Glutamatergic neuron (in vitro differentiated cells): ENCODE measurements at regions not wholly inside any gene's neighbourhood (a gene's known extent, or its start where the extent isn't known, plus 50 kb on each side); places are given as distances from the start of the nearest gene placed in this dataset.

Experiments used
- DNase-seq: peaks from one replicate; pipeline ENCODE4 v3.0.0; 2022
- H3K27ac Mint-ChIP-seq: one replicate; pipeline ENCODE4 v1.8.0; 2020; ENCODE audit warnings: mild to moderate bottlenecking, mixed read lengths, inconsistent platforms; ENCODE audit not compliant: unreplicated experiment
- H3K27me3 Mint-ChIP-seq: one replicate; pipeline ENCODE4 v1.8.0; 2020; ENCODE audit warnings: mild to moderate bottlenecking, moderate library complexity, mixed read lengths, inconsistent platforms; ENCODE audit not compliant: unreplicated experiment
- H3K36me3 Mint-ChIP-seq: one replicate; pipeline ENCODE4 v1.8.0; 2020; ENCODE audit warnings: mild to moderate bottlenecking, mixed read lengths, inconsistent platforms; ENCODE audit not compliant: unreplicated experiment
- H3K4me1 Mint-ChIP-seq: one replicate; pipeline ENCODE4 v1.8.0; 2020; ENCODE audit warnings: mild to moderate bottlenecking, low read depth, mixed read lengths, inconsistent platforms; ENCODE audit not compliant: unreplicated experiment
- H3K4me3 Mint-ChIP-seq: one replicate; pipeline ENCODE4 v1.8.0; 2020; ENCODE audit warnings: mild to moderate bottlenecking, mixed read lengths, inconsistent platforms; ENCODE audit not compliant: unreplicated experiment
- H3K9me3 Mint-ChIP-seq: one replicate; pipeline ENCODE4 v1.8.0; 2020; ENCODE audit warnings: mild to moderate bottlenecking, moderate library complexity, mixed read lengths, inconsistent platforms; ENCODE audit not compliant: unreplicated experiment
- CTCF ChIP-seq: fragments of 200-600 bp; sonication (generic); IDR thresholded peaks from one replicate; pipeline ENCODE4 v1.5.0; 2021; ENCODE audit not compliant: partially characterized antibody, unreplicated experiment

- Mint-ChIP-seq H3K27me3 (no peaks in the 10 kb centered on the region), H3K27ac (no peak overlapping the region), H3K36me3 (no peaks in the 10 kb centered on the region), H3K4me1 (no peaks in the 10 kb centered on the region), H3K4me3 (no peak overlapping the region), H3K9me3 (peaks cover 3% of the 10 kb centered on the region)
- no peak for TF ChIP-seq CTCF
- DNase-seq, result no peak
Measured at GRCh38 chr6:105873799-105874198, 212.3 kb upstream of the PRDM1 start.

- Mint-ChIP-seq H3K4me1 (no peaks in the 10 kb centered on the region), H3K4me3 (no peak overlapping the region), H3K36me3 (no peaks in the 10 kb centered on the region), H3K9me3 (peaks cover 3% of the 10 kb centered on the region), H3K27me3 (no peaks in the 10 kb centered on the region), H3K27ac (no peak overlapping the region)
- no peak for DNase-seq
- no peak for TF ChIP-seq CTCF
Measured at GRCh38 chr6:105873211-105873704, 212.9 kb upstream of the PRDM1 start.

GRCh38 chr6:105872249-105872648 lies 213.9 kb upstream of the PRDM1 start:
- H3K4me3 Mint-ChIP-seq, result no peak overlapping the region

GRCh38 chr6:105871542-105871941 lies 214.6 kb upstream of the PRDM1 start:
- no peak overlapping the region for H3K4me3 Mint-ChIP-seq
- no peaks in the 10 kb centered on the region for H3K36me3 Mint-ChIP-seq
- TF ChIP-seq CTCF, result no peak
- H3K4me1 Mint-ChIP-seq, result no peaks in the 10 kb centered on the region
- H3K27ac Mint-ChIP-seq, result no peak overlapping the region
- H3K9me3 Mint-ChIP-seq, result peaks cover under 1% of the 10 kb centered on the region
- no peaks in the 10 kb centered on the region for H3K27me3 Mint-ChIP-seq
- no peak for DNase-seq

More at GRCh38 chr6:105872249-105872648, 213.9 kb upstream of the PRDM1 start:
- Mint-ChIP-seq H3K27me3 (no peaks in the 10 kb centered on the region), H3K9me3 (peaks cover 3% of the 10 kb centered on the region), H3K4me1 (no peaks in the 10 kb centered on the region), H3K27ac (no peak overlapping the region), H3K36me3 (no peaks in the 10 kb centered on the region)
- DNase-seq, result no peak
- TF ChIP-seq CTCF, result no peak

- H3K27me3 Mint-ChIP-seq, result no peaks in the 10 kb centered on the region
- no peak for DNase-seq
- no peak overlapping the region for H3K27ac Mint-ChIP-seq
Measured at GRCh38 chr6:105869835-105870440, 216.2 kb upstream of the PRDM1 start.

More at GRCh38 chr6:105869835-105870440, 216.2 kb upstream of the PRDM1 start:
- TF ChIP-seq CTCF, result no peak
- no peaks in the 10 kb centered on the region for H3K9me3 Mint-ChIP-seq
- H3K4me3 Mint-ChIP-seq, result no peak overlapping the region
- no peaks in the 10 kb centered on the region for H3K4me1 Mint-ChIP-seq
- no peaks in the 10 kb centered on the region for H3K36me3 Mint-ChIP-seq
